Large intestine (tissue), 3 donors: ENCODE measurements at regions not wholly inside any gene's neighbourhood (a gene's known extent, or its start where the extent isn't known, plus 50 kb on each side); places are given as distances from the start of the nearest gene placed in this dataset.

Source experiments
- DNase-seq, 2 donors: peaks; one replicate each; pipeline versions ENCODE4 v3.0.0 to v3.0.0-alpha.2; 2013
- H3K27ac ChIP-seq: one replicate; pipeline ENCODE4 v1.5.1; 2013; ENCODE audit warnings: low read length
- H3K27me3 ChIP-seq: 2 replicates; pipeline ENCODE4 v1.6.1; 2013; ENCODE audit warnings: low read length; ENCODE audit not compliant: control insufficient read depth, insufficient read depth
- H3K36me3 ChIP-seq: 2 replicates; pipeline ENCODE4 v1.6.1; 2013; ENCODE audit warnings: low read length; ENCODE audit not compliant: control insufficient read depth, insufficient read depth
- H3K4me1 ChIP-seq: one replicate; pipeline ENCODE4 v1.6.1; 2013; ENCODE audit warnings: low read length; ENCODE audit not compliant: control insufficient read depth, insufficient read depth
- H3K4me3 ChIP-seq: one replicate; pipeline ENCODE4 v1.5.1; 2013; ENCODE audit warnings: low read length
- H3K9me3 ChIP-seq: one replicate; pipeline ENCODE4 v1.6.1; 2013; ENCODE audit warnings: mild to moderate bottlenecking, low read depth, low read length, moderate library complexity; ENCODE audit not compliant: control insufficient read depth
- WGBS: methylation state at CpG from one replicate; pipeline ENCODE4 v1.1.5; 2013; ENCODE audit warnings: low lambda C conversion rate; ENCODE audit not compliant: insufficient coverage; 5-methylcytosine and 5-hydroxymethylcytosine counted together

- DNase-seq: no peak
- no peak overlapping the region for H3K4me3 ChIP-seq
- no peaks in the 10 kb centered on the region for H3K9me3 ChIP-seq
These were observed 50.2 kb upstream of the CPNE4 start for GRCh38 chr3:132084982-132085381.

GRCh38 chr3:132087356-132087755 lies 52.5 kb upstream of the CPNE4 start:
- H3K36me3 ChIP-seq: no peaks in the 10 kb centered on the region
- no peak overlapping the region for H3K4me3 ChIP-seq
- DNase-seq: no peak
- H3K9me3 ChIP-seq: no peaks in the 10 kb centered on the region
- no peak overlapping the region for H3K27ac ChIP-seq
- H3K4me1 ChIP-seq: no peaks in the 10 kb centered on the region
- no CpG with 5 or more reads among the region's 1 CpG for WGBS
- no peaks in the 10 kb centered on the region for H3K27me3 ChIP-seq

More at GRCh38 chr3:132084982-132085381, 50.2 kb upstream of the CPNE4 start:
- Histone ChIP-seq H3K4me1 (no peaks in the 10 kb centered on the region), H3K27ac (no peak overlapping the region), H3K27me3 (no peaks in the 10 kb centered on the region), H3K36me3 (no peaks in the 10 kb centered on the region)

- Histone ChIP-seq H3K4me1 (no peaks in the 10 kb centered on the region), H3K9me3 (no peaks in the 10 kb centered on the region), H3K27ac (no peak overlapping the region), H3K27me3 (no peaks in the 10 kb centered on the region), H3K36me3 (no peaks in the 10 kb centered on the region), H3K4me3 (no peak overlapping the region)
- no peak for DNase-seq
- no CpG with 5 or more reads among the region's 2 CpGs for WGBS
These were observed 53.5 kb upstream of the CPNE4 start for GRCh38 chr3:132088291-132088690.

- Histone ChIP-seq H3K36me3 (no peaks in the 10 kb centered on the region), H3K4me1 (no peaks in the 10 kb centered on the region), H3K4me3 (no peak overlapping the region), H3K9me3 (no peaks in the 10 kb centered on the region), H3K27ac (no peak overlapping the region), H3K27me3 (no peaks in the 10 kb centered on the region)
- WGBS: no CpG with 5 or more reads among the region's 2 CpGs
- DNase-seq: no peak
These were observed 56.1 kb upstream of the CPNE4 start for GRCh38 chr3:132090921-132091320.

GRCh38 chr3:132116601-132117000 lies 81.8 kb upstream of the CPNE4 start:
- no peaks in the 10 kb centered on the region for H3K27me3 ChIP-seq
- no peak overlapping the region for H3K4me3 ChIP-seq
- H3K9me3 ChIP-seq: no peaks in the 10 kb centered on the region
- DNase-seq: no peak
- no CpG with 5 or more reads among the region's 1 CpG for WGBS
- H3K36me3 ChIP-seq: no peaks in the 10 kb centered on the region
- H3K27ac ChIP-seq: no peak overlapping the region
- no peaks in the 10 kb centered on the region for H3K4me1 ChIP-seq

- H3K27me3 ChIP-seq: no peaks in the 10 kb centered on the region
- no peak overlapping the region for H3K27ac ChIP-seq
- no CpG with 5 or more reads among the region's 1 CpG for WGBS
- no peaks in the 10 kb centered on the region for H3K9me3 ChIP-seq
- no peaks in the 10 kb centered on the region for H3K4me1 ChIP-seq
- H3K4me3 ChIP-seq: no peak overlapping the region
- H3K36me3 ChIP-seq: no peaks in the 10 kb centered on the region
- DNase-seq: no peak
These were observed 82.8 kb upstream of the CPNE4 start for GRCh38 chr3:132117642-132118041.

- Histone ChIP-seq H3K4me3 (no peak overlapping the region), H3K27me3 (no peaks in the 10 kb centered on the region), H3K4me1 (no peaks in the 10 kb centered on the region), H3K9me3 (no peaks in the 10 kb centered on the region), H3K27ac (no peak overlapping the region), H3K36me3 (no peaks in the 10 kb centered on the region)
- no CpG with 5 or more reads among the region's 1 CpG for WGBS
- DNase-seq: no peak
These were observed 84.7 kb upstream of the CPNE4 start for GRCh38 chr3:132119531-132119930.

GRCh38 chr3:132124096-132124495 lies 89.3 kb upstream of the CPNE4 start:
- no peaks in the 10 kb centered on the region for H3K9me3 ChIP-seq
- no peak for DNase-seq
- no peaks in the 10 kb centered on the region for H3K36me3 ChIP-seq
- no peaks in the 10 kb centered on the region for H3K27me3 ChIP-seq
- H3K4me3 ChIP-seq: no peak overlapping the region
- no peaks in the 10 kb centered on the region for H3K4me1 ChIP-seq
- WGBS: 33% methylated on average over 1 of the region's 3 CpGs
- no peak overlapping the region for H3K27ac ChIP-seq

- Histone ChIP-seq H3K27me3 (no peaks in the 10 kb centered on the region), H3K27ac (no peak overlapping the region), H3K9me3 (no peaks in the 10 kb centered on the region), H3K4me3 (no peak overlapping the region), H3K36me3 (no peaks in the 10 kb centered on the region), H3K4me1 (no peaks in the 10 kb centered on the region)
- DNase-seq: no peak
- no CpG with 5 or more reads among the region's 4 CpGs for WGBS
These were observed 90.0 kb upstream of the CPNE4 start for GRCh38 chr3:132124651-132125284.

GRCh38 chr3:132134611-132135010 lies 99.8 kb upstream of the CPNE4 start:
- Histone ChIP-seq H3K27me3 (peaks cover 2% of the 10 kb centered on the region), H3K9me3 (no peaks in the 10 kb centered on the region), H3K4me1 (no peaks in the 10 kb centered on the region), H3K27ac (no peak overlapping the region), H3K36me3 (no peaks in the 10 kb centered on the region), H3K4me3 (no peak overlapping the region)
- WGBS: no CpG with 5 or more reads among the region's 1 CpG
- DNase-seq: no peak

- no peak overlapping the region for H3K4me3 ChIP-seq
- no peaks in the 10 kb centered on the region for H3K36me3 ChIP-seq
- H3K4me1 ChIP-seq: no peaks in the 10 kb centered on the region
- DNase-seq: no peak
- no peak overlapping the region for H3K27ac ChIP-seq
- no peaks in the 10 kb centered on the region for H3K9me3 ChIP-seq
- no CpG with 5 or more reads among the region's 4 CpGs for WGBS
- peaks cover 2% of the 10 kb centered on the region for H3K27me3 ChIP-seq
These were observed 101.0 kb upstream of the CPNE4 start for GRCh38 chr3:132135628-132136333.
